ENCODE measurements at regions not wholly inside any gene's neighbourhood (a gene's known extent, or its start where the extent isn't known, plus 50 kb on each side); places are given as distances from the start of the nearest gene placed in this dataset.
A peak's percentile ranks its signal among the peaks of the same experiment; 100 is the strongest.

GRCh38 chr5:38720554-38721361, 125.1 kb upstream of the OSMR start:
- DNase-seq, result no peak

DNA sequence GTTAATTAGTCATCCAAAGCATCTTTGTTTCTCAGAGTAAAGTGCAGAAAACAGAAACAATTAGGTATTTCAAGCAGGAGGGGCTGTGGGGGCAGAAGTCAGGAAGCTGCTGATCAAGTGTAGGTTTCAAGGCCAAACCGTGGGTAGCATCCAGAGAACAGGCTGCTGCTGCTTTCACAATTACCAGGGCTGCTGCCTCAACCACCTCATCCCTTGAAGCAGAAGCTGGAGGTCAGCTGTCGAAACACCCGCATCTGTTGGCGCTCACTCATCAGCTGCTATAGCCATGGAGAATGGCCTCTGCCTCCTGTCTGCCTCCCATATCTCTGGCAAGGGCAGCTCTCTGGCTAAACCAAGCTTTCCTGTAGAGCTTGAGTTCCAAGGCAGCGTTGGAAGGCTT, 122.9 kb upstream of the OSMR start:
- peak; percentile 6 for DNase-seq

DNA sequence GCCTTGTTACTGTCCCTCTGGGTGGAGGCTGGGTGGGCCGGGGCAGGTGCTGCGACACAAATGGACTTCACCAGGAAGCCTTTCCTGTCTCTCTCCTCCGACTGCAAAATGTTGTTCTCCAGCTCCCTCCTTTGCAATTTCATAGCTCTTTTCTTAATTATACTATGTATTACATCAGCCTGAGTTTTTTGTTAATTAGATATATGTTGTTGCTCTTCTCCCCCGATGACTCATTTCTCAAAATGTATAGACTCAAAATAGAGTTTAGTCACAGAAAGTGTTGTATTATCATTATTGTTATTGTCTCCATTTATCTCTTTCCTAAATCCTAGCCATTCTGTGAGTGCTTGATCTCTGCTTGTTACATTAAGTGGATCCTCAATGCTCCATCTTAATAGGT, 122.4 kb upstream of the OSMR start:
- DNase-seq, result no peak

- peak; percentile 82 for DNase-seq
Observed at GRCh38 chr5:38724301-38725030, 121.3 kb upstream of the OSMR start.

- no peak for DNase-seq
Observed at GRCh38 chr5:38725371-38725865, 120.4 kb upstream of the OSMR start.

GRCh38 chr5:38726279-38726678, 119.5 kb upstream of the OSMR start:
- DNase-seq, result no peak

- no peak for DNase-seq
Observed at GRCh38 chr5:38728029-38728428, 117.8 kb upstream of the OSMR start.

DNA sequence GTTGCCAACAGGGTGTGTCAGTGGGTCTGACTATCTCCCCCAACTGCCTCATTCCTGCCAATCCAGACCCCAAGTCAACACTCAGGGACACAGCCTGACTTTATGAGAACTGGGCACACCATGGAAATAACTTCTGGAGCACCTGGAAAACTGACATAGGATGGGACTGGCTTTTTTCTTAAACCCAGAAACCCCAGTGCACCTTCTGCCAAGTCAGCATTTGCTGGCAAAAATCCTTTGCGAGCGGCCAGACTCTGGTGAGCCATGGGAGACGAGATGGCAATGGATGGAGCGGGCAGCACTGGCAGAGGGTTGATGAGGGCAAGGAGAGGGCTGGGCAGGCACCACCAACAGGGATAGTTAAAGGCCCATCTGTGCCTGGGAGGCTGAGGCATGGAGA, 114.4 kb upstream of the OSMR start:
- DNase-seq, result no peak

DNA sequence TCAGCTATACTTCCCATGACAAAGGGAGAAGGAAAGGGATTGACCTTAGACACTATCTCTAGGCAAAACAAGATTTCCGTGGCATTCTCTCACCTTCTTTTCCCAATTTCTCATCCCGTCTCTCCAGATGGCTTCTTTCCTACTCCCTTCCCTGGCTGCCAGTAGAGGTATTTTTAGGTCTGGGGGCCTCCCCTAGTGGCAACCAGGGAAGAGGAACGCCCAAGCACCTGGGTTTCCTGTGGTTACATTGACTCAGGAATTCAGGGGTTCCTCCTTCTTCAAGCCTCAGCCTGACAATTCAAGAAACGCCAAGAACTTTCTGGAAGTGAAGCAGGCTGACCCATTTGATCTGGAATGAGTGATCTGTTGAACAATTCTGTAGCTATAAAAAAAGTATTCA, 111.5 kb upstream of the OSMR start:
- DNase-seq, result no peak

GRCh38 chr5:38736089-38736488, 109.7 kb upstream of the OSMR start:
- no peak for DNase-seq

DNA sequence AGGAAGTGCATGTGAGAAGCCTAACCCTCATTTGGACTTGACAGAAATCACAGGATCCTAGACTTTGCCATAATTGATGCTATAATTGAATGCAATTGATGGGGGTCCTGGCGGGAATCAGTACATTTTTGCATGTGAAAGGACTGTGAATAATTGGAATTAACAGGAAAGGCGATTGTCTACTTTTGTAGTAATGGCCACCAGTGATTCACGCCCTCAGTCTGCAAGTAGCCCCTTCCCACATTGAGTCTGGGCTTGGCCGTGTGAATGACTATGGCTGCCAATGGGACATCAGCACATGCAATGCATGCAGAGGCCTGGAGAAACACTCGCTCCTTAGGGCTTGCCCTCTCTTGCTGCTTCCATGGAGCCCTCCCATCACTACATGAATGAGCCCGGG, 107.8 kb upstream of the OSMR start:
- no peak for DNase-seq

DNA sequence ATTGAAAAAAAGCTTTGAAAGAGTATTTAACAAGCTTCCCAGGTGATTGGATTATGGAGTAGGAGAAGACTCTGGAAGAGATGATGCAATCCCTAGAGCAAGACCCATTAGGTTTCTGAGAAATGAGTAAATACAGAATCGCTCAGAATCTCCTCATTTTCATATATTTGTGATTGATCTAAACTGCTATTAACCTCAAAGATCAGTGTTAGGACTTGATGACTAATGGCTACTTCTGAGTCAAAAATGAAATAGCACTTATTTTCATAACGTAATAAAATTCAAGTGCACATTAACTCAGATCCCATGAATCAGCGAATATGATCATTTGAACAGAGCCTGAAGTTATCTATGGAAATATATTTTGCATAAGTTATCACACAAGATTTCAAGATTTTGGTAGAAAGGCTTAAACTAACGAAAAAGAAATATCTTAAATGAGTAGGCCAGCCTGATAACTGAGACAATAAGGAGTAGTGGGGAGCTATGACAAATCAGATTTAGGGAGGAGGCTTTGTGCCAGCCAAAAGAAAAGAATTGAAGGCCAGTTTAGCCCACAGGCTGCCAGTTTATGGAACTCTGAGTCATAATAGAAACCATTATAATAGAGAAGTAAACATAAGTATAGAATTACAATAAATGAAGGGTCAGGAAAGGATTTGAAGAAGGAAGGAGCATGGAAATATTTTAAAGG, 106.7 kb upstream of the OSMR start:
- peak; percentile 71 for DNase-seq

DNA sequence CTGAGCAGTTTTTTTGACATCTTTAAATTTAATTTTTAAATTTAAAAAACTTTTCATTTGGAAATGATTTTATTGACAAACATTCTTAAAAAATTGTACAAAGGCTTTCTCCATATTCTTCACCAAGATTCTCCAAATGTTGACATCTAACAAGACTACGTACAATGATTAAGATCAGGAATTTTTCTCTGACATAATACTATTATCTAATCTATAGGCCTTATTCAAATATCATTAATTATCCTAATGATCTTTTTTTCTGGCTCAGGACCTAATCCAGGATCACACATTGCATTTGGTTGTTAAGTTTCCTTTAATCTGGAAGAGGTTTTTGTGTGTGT, 106.1 kb upstream of the OSMR start:
- no peak for DNase-seq

DNA sequence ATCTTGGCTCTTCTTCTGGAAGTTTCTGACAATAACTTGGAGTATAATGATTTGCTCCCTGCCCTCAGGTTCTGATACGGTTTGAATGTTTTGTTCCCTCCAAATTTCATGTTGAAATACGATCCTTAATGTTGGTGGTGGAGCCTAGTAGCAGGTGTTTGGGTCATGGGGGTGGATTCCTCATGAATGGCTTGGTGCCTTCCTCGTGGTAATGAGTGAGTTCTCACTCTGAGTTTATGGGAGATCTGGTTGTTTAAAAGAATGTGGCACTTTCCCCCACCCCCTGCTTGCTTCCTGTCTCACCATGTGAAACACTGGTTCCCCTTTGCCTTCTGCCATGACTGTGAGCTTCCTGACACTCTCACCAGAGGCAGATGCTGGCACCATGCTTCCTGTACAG, 103.0 kb upstream of the OSMR start:
- DNase-seq, result no peak

DNA sequence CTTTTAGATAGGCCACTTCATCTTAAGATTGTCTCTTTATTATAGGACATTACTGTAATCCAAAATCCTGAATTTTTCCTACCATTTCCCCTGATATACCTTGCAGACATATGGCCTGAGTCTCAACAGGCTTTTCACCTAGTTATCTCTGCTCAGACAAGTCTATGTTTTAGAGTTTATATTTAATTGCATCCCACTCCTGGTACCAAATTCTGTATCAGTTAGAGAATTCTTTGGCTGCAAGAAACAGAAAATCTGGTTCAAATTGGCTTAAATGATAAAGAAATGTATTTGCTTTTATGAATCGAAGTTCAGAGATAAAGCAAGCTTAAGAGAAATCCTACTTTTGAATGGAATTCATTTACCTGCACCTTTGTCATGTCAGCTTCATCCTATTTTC, 102.2 kb upstream of the OSMR start:
- DNase-seq, result no peak

- no peak for DNase-seq
Observed at GRCh38 chr5:38745836-38746732, 99.7 kb upstream of the OSMR start.

GRCh38 chr5:38749861-38750260, 96.0 kb upstream of the OSMR start:
- no peak for DNase-seq

- DNase-seq, result peak; percentile 16
Observed at GRCh38 chr5:38751103-38751502, 94.7 kb upstream of the OSMR start.

- DNase-seq, result no peak
Observed at GRCh38 chr5:38752012-38752536, 93.7 kb upstream of the OSMR start.

- DNase-seq, result no peak
Observed at GRCh38 chr5:38752622-38753021, 93.2 kb upstream of the OSMR start.

GRCh38 chr5:38753141-38753540, 92.7 kb upstream of the OSMR start:
- no peak for DNase-seq

GRCh38 chr5:38753776-38754175, 92.0 kb upstream of the OSMR start:
- DNase-seq, result no peak

- DNase-seq, result peak; percentile 79
Observed at GRCh38 chr5:38755181-38755580, 90.6 kb upstream of the OSMR start.

All from HCEC 1CT (cell line).